ENCODE measurements at regions not wholly inside any gene's neighbourhood (a gene's known extent, or its start where the extent isn't known, plus 50 kb on each side); places are given as distances from the start of the nearest gene placed in this dataset.

- FAIRE-seq (no peak), DNase-seq (ENCODE audit: low read depth in 1 of 2, low spot score in 2 of 2) (no peak)
- no peak overlapping the region for H2BK15ac ChIP-seq (ENCODE audit: low read length)
- no peak overlapping the region for H3K4me2 ChIP-seq (ENCODE audit: insufficient read depth in 1 of 2, low read depth in 2 of 2, low read length in 2 of 2)
- no peaks in the 10 kb centered on the region for H3K9me3 ChIP-seq (ENCODE audit: insufficient read depth in 2 of 2, low read depth in 1 of 2, low read length in 1 of 2)
- no peak overlapping the region for H2AFZ ChIP-seq (ENCODE audit: low read length)
- no peak overlapping the region for H3K14ac ChIP-seq (ENCODE audit: insufficient read length)
- no peaks in the 10 kb centered on the region for H3K36me3 ChIP-seq (ENCODE audit: control insufficient read depth in 2 of 4, insufficient read depth in 4 of 4, low read length in 3 of 4)
- no peak overlapping the region for H3K4ac ChIP-seq (replicated peaks; ENCODE audit: insufficient read length, low read depth, low read length)
- ChIA-PET CTCF (ENCODE audit: partially characterized antibody) (no interaction called here), POLR2A (ENCODE audit: partially characterized antibody) (no interaction called here)
- H4K5ac ChIP-seq (ENCODE audit: insufficient read length, low read depth, low read length), result no peak overlapping the region
- no peak overlapping the region for H4K8ac ChIP-seq (ENCODE audit: extremely low read depth, insufficient read depth, low read length)
- H3K79me1 ChIP-seq (ENCODE audit: low read depth, low read length), result no peaks in the 10 kb centered on the region
- no peaks in the 10 kb centered on the region for H3K79me2 ChIP-seq (ENCODE audit: control insufficient read depth in 1 of 2, insufficient read depth in 2 of 2, low read length in 2 of 2)
- H2BK120ac ChIP-seq (replicated peaks; ENCODE audit: low read depth, low read length), result no peak overlapping the region
- no peak overlapping the region for H2BK20ac ChIP-seq (ENCODE audit: low read length)
- no peaks in the 10 kb centered on the region for H3K27me3 ChIP-seq (replicated peaks in 1 of 4; ENCODE audit: control insufficient read depth in 3 of 4, extremely low read depth in 1 of 4, insufficient read depth in 3 of 4, low read length in 3 of 4)
- H3K9ac ChIP-seq (replicated peaks in 1 of 4; ENCODE audit: extremely low read depth in 1 of 4, low read depth in 3 of 4, low read length in 3 of 4), result no peak overlapping the region
- no peak overlapping the region for H3K18ac ChIP-seq (ENCODE audit: extremely low read depth, low read length)
- 98% methylated on average over 3 of the region's 3 CpGs; no CpG with 5 or more reads in 1 of the 2 experiments for whole genome bisulfite sequencing, 2 experiments (ENCODE audit: extremely low coverage in 1 of 2, insufficient coverage in 1 of 2, insufficient read length in 1 of 2, insufficient replicate concordance in 2 of 2, low coverage in 1 of 2, low lambda C conversion rate in 2 of 2, missing lambda C conversion rate in 1 of 2)
- H3K4me1 ChIP-seq (replicated peaks in 1 of 4; ENCODE audit: control insufficient read depth in 3 of 4, insufficient read depth in 4 of 4, low read length in 3 of 4), result no peaks in the 10 kb centered on the region
- H3K56ac ChIP-seq (replicated peaks; ENCODE audit: insufficient read length, low read depth, low read length), result no peak overlapping the region
- no peaks in the 10 kb centered on the region for H4K20me1 ChIP-seq (replicated peaks in 1 of 2; ENCODE audit: control insufficient read depth in 1 of 2, insufficient read depth in 2 of 2, low read length in 2 of 2)
- TF ChIP-seq CBX5 (IDR thresholded peaks at IDR 0.05; ENCODE audit: low read depth, low read length), result no peak
- TF ChIP-seq CBX8 (IDR thresholded peaks at IDR 0.05; ENCODE audit: borderline replicate concordance, low read depth, low read length), result no peak
- no peak for TF ChIP-seq NRF1 (IDR thresholded peaks at IDR 0.05; ENCODE audit: low read depth, low read length)
- TF ChIP-seq MAX (IDR thresholded peaks at IDR 0.05), result no peak
- no peak for TF ChIP-seq ATF3 (IDR thresholded peaks at IDR 0.05; ENCODE audit: insufficient read depth, low read depth, low read length)
- no peak for TF ChIP-seq GABPA (IDR thresholded peaks at IDR 0.05; ENCODE audit: borderline replicate concordance, insufficient read depth, low read length)
- no peak for TF ChIP-seq CEBPB (IDR thresholded peaks at IDR 0.05; ENCODE audit: low read depth, low read length)
- no peak for TF ChIP-seq SUZ12 (IDR thresholded peaks at IDR 0.05; ENCODE audit: low read length)
- TF ChIP-seq CTCF (IDR thresholded peaks at IDR 0.05; ENCODE audit: control extremely low read depth in 1 of 3, insufficient read depth in 1 of 3, low read depth in 1 of 3, low read length in 3 of 3), result no peak
- no peak for TF ChIP-seq PHF8 (conservative IDR thresholded peaks at IDR 0.05; ENCODE audit: low read depth, low read length)
- no peak overlapping the region for H3K23ac ChIP-seq (ENCODE audit: insufficient read length)
- H2BK12ac ChIP-seq (ENCODE audit: low read depth, low read length), result no peak overlapping the region
- no peaks in the 10 kb centered on the region; the same call in 1 of the 2 replicates for H3K23me2 ChIP-seq (ENCODE audit: low read depth, low read length)
- H2BK5ac ChIP-seq (ENCODE audit: low read depth, low read length), result no peak overlapping the region
- H4K91ac ChIP-seq (replicated peaks; ENCODE audit: insufficient read length, low read length), result no peak overlapping the region
- H2AK5ac ChIP-seq (ENCODE audit: low read depth, low read length), result no peak overlapping the region
- H3K27ac ChIP-seq (ENCODE audit: low read depth, low read length), result no peak overlapping the region
- no peak overlapping the region for H3K4me3 ChIP-seq (ENCODE audit: extremely low read depth in 1 of 4, insufficient read depth in 2 of 4, low read depth in 3 of 4, low read length in 4 of 4)
Measured at GRCh38 chr13:36551445-36551844, 119.2 kb downstream of the CCNA1 start.
